Spleen (tissue), 7 donors: ENCODE measurements at regions not wholly inside any gene's neighbourhood (a gene's known extent, or its start where the extent isn't known, plus 50 kb on each side); places are given as distances from the start of the nearest gene placed in this dataset.

Source experiments
- POLR2A ChIP-seq, 3 donors: fragments of 450-650 bp; IDR thresholded peaks; one replicate each; pipeline ENCODE4 v1.5.1; 2017; ENCODE audit warnings: antibody characterized with exemption in 3 of 3, mild to moderate bottlenecking in 1 of 3
- POLR2AphosphoS5 ChIP-seq, 3 donors: sonication (generic); formaldehyde crosslinking; IDR thresholded peaks; one replicate each; pipeline ENCODE4 v1.5.1; 2017; ENCODE audit warnings: antibody characterized with exemption in 3 of 3
- TF ChIP-seq, protein P1 (sequence below), 11 experiments: fragments of 200-600 bp in 7 of 11; fragments of 450-650 bp in 4 of 11; sonication (generic) in 4 of 11; IDR thresholded peaks in 8 of 11; conservative IDR thresholded peaks in 3 of 11; 1 replicate in 7 of 11; 2 replicates in 4 of 11; pipeline versions ENCODE4 v1.4.0 to v1.8.0; 2016 to 2021; ENCODE audit warnings: antibody characterized with exemption in 11 of 11, inconsistent platforms in 4 of 11, mild to moderate bottlenecking in 1 of 11
- donor health status: DM: no; HTN: no; CAD: no; lungs with moderate emphysema.
- donor health status: DM: no; HTN: no; CAD: no.
- donor health status: DM: no; HTN: no; CAD: no.

DNA sequence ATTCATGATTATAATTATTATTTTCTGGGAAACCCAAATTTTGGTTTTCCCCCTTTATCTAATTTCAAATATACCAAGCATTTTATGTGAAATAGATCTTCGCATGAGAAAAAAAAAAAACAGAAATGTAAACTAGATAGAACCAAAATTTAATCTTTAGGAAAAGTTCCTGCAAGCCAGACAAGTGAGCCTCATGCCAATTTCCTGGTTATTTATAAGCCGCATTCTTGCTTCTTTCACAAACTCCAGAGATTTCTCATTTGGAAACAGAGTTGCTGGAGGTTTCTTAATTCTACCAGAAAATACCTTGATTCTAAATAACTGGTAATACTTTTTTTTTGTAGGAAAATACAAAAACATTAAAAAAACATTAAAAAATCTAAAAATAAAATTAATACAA, 690.4 kb upstream of the IGFBP3 start:
- no peak for TF ChIP-seq POLR2A (IDR thresholded peaks at IDR 0.05)
- TF ChIP-seq, protein P1, sequence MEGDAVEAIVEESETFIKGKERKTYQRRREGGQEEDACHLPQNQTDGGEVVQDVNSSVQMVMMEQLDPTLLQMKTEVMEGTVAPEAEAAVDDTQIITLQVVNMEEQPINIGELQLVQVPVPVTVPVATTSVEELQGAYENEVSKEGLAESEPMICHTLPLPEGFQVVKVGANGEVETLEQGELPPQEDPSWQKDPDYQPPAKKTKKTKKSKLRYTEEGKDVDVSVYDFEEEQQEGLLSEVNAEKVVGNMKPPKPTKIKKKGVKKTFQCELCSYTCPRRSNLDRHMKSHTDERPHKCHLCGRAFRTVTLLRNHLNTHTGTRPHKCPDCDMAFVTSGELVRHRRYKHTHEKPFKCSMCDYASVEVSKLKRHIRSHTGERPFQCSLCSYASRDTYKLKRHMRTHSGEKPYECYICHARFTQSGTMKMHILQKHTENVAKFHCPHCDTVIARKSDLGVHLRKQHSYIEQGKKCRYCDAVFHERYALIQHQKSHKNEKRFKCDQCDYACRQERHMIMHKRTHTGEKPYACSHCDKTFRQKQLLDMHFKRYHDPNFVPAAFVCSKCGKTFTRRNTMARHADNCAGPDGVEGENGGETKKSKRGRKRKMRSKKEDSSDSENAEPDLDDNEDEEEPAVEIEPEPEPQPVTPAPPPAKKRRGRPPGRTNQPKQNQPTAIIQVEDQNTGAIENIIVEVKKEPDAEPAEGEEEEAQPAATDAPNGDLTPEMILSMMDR (IDR thresholded peaks at IDR 0.05 in 8 of 11, conservative IDR thresholded peaks at IDR 0.05 in 3 of 11): no peak
- no peak for TF ChIP-seq POLR2AphosphoS5 (IDR thresholded peaks at IDR 0.05)
